ENCODE measurements at regions not wholly inside any gene's neighbourhood (a gene's known extent, or its start where the extent isn't known, plus 50 kb on each side); places are given as distances from the start of the nearest gene placed in this dataset.
"Not testable (repeated sequence)": the region's sequence is repeated elsewhere in the genome, so short reads cannot be mapped to it uniquely, and the experiment has no call there.

DNA sequence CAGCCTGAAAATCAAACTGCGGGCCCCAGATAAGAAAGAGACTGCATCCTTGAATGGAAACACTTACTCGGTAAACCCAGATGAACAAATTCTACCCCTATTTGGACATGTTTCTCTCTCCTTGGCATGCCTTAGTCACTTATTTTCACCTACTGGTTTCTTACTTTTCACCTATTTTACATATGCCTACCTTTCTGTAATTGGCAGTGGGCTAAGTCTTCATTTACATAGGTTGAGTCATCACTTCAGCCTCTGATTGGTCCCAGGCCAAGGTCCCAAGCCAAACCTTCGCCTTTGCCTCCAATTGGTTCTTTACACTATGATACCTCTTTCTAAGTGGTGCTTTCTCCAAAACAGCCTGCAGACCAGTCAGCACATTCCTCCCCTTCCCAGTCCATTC, 111.3 kb downstream of the DYRK2 start:
- no peak for DNase-seq (ENCODE audit: low read depth)

DNA sequence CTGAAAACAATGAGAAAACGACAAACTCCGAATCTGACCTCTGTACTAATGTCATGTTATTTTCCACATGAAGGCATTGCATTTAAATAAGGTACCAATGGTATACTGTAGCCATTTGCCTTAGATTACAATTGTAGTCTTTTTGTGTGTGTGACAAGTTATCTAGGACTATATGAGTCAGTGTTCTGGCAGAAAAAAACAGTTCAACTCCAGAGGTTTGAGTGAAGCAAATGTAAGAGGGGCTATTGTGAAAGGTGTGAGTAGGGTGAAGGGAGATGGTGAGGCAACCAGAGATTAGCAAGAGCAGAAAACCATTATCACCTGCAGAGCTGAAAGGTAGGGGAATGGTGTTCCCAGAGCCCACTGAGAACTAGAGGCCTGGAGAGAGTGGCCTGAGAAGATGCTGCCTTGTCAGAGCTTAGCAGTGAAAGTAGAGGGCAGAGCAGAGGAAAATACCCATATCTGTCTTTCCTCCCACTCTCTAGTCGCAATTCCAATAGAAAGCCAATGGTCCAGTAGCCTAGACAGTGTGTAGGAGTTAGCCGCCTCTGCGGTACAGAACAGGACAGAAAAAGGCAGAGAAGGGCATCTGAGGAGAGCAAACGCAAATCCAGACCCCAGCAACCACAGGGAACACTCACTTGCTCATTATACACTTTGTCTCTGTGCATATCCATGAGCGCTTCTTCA, 112.2 kb downstream of the DYRK2 start:
- no peak for DNase-seq (ENCODE audit: low read depth)

DNA sequence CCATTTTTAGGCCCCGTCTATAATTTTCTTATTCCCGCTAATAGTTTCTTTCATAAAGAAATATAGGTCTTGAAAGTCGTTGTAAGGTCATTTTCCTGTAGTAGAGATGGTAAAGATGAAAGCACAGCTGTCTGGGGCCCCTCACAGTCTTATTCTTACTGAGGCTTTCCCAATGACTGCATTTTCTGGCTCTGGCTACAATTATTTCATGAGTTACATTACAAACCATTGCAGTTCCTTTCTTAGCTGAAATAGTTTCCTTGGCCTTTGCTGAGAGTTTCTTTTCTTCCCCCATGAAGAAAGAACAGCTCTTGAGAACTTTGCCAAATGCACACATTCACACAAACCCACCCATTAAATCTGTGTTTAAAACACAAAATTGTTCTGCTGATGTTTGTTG, 113.0 kb downstream of the DYRK2 start:
- DNase-seq (ENCODE audit: low read depth): no peak

DNA sequence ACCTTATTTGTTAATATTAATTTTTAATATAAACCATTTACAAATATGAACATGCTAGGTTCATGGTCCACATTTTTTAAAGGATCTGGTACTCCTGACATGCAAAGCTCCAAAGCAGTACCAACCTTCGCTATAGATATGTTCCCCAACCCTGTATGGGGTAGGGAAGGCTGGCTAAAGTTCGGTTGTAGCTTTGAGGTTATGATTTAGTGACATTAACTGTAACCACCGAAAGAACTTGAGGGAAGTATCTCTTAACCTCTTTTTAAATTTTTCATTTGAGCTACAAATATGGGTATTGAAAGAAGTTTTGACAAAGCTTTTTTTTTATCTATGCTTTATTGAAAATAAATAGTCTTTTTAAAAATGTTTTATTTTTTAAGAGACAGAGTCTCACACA, 115.5 kb downstream of the DYRK2 start:
- DNase-seq (ENCODE audit: low read depth): no peak

DNA sequence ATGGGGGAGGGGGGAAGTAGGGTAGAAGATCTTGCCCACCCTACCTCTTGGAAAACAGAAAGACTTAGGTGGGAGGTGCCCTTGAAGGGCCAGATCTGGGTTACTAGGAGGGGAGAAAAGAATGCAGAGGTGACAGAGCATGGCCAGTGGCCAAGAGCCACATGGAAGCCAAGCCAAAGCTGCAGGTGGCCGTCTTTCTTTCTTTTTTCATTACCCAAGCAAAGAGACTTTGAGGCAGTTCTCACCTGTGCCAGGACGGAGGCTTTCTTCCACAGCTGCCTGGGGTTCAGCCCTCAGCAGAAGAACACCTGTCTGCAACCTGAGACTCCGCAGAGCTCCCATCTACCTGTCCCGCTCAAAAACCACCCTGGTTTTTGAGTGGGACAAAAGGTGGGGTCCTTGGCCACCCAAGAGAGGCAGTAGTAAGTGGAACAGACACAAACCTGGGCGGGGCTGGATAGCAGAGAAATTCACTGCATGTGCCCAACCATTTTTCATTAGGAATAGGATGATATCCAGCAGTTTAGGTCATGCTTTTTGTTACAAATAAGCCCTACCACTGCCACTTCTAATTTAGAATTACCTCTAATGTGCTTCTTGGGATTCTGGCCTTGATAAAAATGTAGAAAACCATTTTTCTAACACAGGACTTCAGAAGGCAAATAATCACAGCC, 116.5 kb downstream of the DYRK2 start:
- DNase-seq (ENCODE audit: low read depth): no peak

DNA sequence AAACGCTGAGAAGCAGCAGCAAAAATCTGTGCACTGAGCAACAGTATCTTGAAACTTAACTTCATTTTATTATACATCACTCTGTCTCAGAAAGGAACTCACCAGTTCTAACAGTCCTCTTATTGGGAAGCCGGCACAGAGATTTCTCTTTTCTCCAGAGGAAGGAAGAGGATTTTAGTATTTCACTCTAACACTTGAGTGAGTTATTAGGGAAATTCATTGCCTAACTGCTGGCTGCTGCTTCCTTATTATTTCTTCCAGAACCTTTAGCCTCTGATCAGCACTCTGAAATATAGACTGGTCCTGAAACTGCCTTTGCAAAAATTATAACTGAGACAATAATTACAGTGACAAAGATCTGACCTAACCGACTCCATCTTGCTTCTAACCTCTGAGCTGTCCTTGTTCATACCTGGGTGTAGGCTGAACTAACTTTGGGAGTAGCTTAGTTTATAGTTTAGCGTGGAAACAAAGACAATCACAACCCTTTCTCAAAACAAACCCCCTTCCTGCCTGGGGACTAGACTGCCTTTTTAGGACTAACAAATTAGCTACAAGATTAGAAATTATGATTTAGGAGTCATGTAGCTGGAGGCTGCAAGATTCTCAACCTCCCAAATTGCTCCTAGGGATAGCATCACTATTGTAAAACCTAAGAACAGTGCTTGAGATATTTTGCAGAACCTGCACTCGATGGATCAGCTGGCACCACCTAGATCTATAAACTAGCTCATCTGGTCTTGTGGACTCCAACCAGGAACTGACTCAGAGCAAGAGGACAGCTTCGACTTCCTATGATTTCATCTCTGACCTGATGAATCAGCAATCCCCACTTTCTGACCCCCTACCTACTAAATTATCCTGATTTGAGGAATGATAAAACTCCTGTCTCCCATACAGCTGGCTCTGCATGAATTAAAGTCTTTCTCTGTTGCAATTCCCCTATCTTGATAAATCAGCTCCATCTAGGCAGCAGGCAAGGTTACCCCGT, 117.5 kb downstream of the DYRK2 start:
- DNase-seq (ENCODE audit: low read depth): no peak

DNA sequence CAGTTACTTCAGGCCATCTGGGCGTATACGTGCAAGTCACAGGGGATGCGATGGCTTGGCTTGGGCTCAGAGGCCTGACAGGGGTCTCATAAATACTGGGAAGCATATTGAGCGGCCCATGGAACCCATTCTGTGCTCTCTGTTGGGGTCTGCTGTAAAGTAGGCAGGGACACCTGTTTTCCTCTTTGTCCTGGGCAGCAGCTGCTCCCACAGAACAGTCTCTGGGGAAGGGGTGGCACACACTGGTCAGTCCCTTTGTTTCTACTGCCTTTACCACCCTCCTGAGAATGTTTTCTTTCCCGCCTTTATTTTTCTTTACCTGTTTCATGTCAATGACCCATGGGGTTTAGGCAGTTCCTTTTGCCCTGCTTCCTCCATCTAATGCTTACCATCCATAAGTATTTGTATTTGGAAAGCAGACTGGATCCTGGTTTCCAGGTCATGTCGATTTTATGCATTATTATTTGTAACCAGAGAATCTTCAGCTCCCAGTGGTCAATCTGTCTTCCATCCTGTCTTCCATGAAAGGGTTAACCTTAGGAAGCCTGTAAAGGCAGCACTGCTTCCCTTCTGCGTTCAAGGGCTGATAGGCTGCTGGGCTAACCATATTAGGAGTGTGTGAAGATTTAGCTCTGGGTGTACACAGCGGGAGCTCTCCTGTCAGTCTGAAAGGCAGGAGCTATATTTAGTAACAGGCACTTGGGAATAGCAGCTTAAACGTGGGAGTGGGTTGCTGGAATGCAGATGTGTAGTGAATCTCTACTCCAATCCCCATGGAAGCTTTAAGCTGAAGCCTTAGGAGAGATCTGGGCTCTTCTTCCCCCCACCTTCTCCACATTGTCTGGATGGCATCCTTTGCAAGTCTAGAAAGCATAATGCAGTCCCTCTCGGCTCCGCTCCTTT, 124.0 kb downstream of the DYRK2 start:
- DNase-seq (ENCODE audit: low read depth): no peak

DNA sequence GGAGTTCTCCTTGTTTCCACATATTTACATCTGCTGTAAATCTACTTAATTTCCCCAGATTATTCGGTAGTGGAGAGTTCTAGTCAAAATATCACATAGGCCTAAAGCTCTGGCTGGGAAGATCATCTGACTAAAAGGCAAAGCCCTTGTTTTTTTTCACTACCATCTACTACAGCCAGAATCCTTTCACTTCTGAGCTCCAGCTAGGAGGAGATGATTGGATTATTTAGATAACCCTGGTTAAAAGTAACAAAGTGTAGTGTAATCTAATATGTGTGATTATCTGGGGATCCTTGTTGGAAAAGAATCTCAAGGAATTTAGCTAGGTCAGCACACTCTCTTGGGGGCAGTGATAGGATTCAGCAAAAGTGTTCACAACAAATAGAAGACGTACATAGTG, 125.4 kb downstream of the DYRK2 start:
- no peak for DNase-seq (ENCODE audit: low read depth)

DNA sequence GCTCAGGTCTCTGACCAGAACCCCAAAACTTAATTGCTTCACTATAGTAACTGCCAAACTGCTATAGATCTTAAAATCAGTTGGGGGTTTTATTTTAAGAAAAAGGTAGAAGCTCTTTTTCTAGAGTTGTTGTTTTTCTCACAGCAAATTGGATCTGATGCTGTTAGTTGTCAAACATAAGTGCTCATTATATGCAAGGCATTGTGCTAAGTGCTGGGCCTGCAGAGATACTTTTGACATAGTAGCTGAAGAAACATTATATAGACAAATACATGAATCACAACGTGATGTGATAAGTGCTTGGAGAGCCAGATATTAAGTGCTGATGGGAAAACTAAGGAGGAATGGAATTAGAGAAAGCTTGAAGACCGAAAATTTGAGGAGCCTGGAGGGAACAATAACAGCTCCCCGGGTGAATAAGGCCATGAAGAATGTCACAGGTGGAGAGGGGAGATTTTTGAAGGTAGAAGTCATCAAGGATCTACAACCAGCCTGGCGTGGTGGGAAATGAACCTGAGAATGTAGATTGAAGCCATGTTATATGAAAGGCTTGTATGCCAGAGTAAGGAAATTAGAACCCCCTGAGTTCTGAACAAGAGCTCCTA, 126.5 kb downstream of the DYRK2 start:
- DNase-seq (ENCODE audit: low read depth): no peak

DNA sequence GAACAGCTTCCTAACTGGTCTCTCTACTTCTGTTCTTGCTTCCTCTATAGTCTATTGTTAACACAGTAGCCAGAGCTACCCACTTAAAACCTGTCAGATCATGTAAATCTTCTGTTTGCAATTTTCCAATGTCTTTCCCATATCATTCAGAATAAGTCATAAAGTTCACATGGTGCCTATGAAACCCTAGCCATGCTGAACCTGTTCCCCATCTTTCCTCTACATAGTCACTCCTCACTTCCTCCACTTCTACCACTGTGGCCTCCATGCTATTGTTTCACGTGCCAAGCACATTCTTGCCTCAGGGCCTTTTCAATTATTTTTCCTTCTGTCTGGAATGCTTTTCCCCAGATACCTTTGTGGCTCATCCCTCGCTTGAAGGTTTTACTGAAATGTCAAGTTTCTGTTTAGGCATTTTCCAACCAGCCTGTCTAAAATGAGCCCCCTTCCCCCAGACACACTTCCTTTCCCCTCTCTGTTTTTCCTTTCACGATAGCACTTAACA, 132.1 kb downstream of the DYRK2 start:
- no peak for DNase-seq (ENCODE audit: low read depth)

DNA sequence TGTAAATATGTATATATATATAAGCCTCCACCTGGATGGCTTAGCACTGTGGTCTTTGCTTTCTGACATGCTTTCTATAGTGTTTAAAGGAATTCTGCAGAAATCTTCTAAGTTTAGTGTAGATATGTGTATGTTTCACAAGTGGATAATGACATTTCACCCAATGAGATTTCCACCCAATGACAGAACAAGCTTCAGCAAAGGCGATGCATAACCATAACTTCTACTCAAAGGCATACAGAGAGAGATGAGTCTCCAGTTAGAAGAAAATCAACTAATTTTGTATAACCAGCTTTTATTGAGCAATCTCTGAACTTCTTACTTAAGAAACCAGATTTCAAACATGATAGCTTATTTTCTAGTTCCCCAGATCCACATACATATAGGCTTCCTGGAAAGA, 134.0 kb downstream of the DYRK2 start:
- DNase-seq (ENCODE audit: low read depth): no peak

DNA sequence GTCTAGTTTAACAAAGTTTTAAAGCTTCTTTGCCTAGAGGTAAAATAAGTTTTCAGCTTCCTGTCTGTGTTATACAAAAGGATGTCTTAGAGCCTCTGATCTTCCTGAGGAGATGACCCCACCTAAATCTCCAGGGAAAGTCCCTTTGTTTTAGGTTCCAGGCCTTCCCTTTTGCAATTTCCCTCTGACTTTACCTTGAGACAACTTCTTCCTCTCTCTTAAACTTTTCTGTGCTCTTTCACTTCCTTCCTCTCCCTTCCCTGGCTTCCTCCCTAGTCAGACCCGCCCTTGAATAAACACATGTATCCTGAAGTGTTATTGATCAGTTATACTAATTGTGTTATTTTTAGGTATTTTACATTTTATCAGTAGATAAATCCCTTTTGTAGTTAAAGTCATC, 134.8 kb downstream of the DYRK2 start:
- no peak for DNase-seq (ENCODE audit: low read depth)

DNA sequence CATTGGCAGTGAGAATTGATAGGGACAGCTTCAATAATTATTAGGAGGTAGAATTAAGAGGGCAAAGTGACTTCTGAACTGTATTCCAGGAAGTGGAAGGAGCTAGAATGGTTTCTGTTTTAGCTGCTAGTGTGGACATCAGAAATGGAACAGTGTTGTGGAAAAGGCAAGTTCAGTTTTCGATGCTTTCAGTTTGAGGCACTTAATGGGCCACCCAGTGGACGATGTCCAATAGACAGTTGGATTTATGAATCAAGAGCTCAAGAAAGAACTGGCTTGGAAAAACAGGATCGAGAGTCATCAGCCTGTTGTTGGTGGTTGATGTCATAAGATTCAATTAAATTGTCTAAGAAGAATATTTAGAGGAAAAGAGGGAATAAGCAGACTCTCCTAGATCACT, 136.3 kb downstream of the DYRK2 start:
- no peak for DNase-seq (ENCODE audit: low read depth)

DNA sequence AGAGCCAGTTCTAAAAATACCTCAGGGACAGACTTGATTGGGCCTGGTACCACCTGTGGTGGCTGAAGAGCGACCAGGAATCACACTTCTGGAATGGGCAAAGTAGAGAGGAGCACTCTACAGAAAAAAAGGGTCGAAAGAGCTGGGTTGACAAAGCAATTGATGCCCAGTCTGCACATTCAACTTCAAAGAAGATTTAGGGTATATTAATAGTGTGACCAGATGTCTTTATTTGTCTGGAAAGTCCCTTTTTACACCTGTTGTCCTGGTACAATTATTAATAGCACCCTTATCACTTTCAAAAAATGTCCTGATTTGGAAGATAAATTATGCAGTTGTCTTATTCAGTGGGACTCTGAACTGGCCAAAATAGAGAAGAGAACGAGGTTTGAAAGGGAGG, 137.5 kb downstream of the DYRK2 start:
- no peak for DNase-seq (ENCODE audit: low read depth)

DNA sequence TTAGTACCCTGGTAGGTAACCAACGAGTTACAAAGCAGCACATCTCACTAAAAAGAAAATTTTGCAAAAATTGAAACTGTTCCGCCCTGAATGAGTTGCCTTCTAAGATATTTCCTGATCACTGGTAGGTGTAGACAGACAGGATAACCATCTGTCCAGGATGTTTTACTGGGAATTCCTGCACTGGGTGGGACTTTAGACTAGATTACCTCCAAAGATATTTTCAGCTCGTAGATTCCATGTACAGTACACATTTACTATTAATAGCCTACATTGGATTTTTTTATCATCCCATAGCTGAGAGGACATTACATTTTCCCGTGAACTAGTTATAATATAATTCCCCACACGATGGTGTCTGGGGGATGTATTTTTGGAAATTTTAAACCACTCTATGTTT, 139.6 kb downstream of the DYRK2 start:
- no peak for DNase-seq (ENCODE audit: low read depth)

DNA sequence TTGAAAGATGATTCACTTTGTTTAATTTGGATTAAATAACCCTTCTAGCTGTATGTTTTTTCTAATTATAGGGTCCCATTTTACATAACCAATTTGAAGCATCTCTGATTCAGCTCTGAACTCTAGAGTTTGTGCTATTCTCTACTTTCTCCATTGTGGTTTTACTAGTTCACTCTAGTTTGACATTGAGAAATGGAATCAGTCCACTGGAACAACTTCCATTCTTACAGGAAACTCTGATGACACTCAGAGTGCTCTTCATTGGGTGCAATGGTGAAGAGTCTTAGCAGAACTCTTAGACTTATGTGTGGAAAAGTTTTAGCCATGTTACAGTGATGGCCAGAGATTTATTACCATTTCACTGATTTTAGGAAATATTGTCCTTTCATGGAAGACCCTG, 140.7 kb downstream of the DYRK2 start:
- DNase-seq (ENCODE audit: low read depth): no peak

DNA sequence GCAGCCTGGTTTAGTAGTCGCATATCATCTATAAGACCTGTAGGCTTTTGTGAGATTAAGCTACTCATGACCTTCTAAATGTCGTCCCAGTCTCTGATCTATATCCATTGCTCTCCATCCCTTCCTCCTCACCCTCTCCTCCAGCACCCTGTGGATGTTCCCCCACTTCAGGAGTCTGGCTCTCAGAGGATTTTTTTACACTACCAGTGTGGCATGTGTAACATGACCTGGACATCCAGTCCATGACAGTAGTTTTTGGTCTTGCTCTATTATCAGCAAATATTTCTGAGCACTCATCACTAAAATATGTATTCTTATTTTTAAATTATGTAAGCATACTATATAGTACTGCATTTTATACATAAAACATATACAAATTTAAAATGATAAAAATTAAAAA, 142.1 kb downstream of the DYRK2 start:
- no peak for DNase-seq (ENCODE audit: low read depth)

DNA sequence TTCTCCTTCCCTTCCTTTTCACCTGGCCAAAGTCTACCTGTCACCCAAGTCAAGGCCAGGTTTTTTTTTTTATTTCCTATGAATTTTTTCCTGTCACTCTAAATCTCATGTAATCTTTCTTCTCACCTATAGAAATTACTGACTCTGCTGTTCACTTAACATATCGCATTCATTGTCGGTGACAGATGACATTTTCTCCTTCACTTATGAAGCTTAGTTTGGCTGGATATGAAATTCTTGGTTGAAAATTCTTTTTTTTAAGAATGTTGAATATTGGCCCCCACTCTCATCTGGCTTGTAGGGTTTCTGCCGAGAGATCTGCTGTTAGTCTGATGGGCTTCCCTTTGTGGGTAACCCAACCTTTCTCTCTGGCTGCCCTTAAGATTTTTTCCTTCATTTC, 142.8 kb downstream of the DYRK2 start:
- DNase-seq (ENCODE audit: low read depth): not testable (repeated sequence)

DNA sequence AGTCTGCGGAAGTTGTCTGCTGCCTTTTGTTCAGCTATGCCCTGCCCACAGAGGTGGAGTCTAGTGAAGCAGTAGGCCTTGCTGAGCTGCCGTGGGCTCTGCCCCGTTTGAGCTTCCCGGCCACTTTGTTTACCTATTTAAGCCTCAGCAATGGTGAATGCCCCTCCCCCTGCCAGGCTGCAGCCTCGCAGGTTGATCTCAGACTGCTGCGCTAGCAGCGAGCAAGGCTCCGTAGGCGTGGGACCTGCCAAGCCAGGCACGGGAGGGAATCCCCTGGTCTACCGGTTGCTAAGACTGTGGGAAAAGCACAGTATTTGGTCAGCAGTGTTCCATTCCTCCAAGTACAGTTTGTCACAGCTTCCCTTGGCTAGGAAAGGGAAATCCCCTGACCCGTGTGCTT, 143.6 kb downstream of the DYRK2 start:
- no peak for DNase-seq (ENCODE audit: low read depth)

DNA sequence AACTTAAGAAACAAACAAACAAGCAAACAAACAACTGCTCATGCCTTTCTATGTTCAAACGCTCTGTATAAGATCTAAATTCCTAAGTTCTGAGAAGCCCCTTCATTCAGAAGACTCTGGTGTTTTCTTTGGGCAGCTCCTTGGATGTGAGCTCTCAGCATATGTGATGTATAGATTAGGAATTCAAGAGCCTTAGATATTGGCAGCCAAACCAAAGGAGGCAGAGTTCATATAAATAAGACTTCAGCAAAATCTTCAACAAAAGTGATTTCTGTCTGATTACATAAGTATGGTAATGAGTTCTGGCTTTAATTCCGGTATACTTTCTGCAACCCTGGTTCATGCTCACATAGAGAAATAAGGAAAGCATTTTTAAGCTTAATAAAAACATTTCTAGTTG, 145.6 kb downstream of the DYRK2 start:
- DNase-seq (ENCODE audit: low read depth): no peak

DNA sequence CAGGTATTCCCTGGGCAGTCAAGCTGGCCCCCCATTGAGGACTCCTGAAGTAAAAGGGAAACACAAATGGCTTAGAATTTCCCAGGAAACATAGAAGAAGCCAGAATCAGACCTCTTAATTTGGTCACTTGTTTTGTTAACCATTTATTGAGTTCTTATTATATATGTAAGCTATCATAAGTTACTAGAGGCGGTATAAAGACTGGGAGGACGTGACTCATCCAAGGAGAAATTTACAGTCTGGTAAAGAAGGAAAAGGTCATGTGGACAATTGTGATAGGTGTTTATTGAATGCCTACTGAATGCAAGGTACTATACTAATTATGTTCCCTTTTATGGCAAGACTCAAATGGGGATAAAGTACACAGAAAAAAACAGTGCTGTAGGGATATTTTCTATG, 146.7 kb downstream of the DYRK2 start:
- DNase-seq (ENCODE audit: low read depth): no peak

Measured in stimulated activated CD4-positive, alpha-beta T cell treated with anti-CD3 and anti-CD28 coated beads, Interleukin-2, amount 100 ng/mL, for 4 hours (primary cell).